ENCODE measurements at regions not wholly inside any gene's neighbourhood (a gene's known extent, or its start where the extent isn't known, plus 50 kb on each side); places are given as distances from the start of the nearest gene placed in this dataset.
"Not testable (repeated sequence)": the region's sequence is repeated elsewhere in the genome, so short reads cannot be mapped to it uniquely, and the experiment has no call there.

DNA sequence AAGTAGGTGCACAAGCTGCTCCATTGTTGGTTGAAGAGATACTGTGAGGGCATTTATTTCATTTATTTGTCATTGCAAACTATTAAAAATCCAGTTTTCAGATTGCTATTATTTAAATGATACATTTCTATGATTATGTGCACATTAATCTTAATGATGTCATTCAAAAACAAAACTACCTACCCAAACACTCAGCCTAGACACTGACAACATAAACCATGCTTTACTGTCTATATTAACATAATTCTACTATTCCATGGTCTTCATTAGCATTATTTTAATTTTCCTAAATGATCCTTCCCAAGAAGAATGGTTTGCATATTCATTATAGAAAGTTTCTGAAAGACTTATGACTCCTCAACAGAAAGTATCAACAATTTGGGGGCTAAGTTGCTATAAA is 813.0 kb upstream of the SLITRK5 start:
- no peak for DNase-seq

DNA sequence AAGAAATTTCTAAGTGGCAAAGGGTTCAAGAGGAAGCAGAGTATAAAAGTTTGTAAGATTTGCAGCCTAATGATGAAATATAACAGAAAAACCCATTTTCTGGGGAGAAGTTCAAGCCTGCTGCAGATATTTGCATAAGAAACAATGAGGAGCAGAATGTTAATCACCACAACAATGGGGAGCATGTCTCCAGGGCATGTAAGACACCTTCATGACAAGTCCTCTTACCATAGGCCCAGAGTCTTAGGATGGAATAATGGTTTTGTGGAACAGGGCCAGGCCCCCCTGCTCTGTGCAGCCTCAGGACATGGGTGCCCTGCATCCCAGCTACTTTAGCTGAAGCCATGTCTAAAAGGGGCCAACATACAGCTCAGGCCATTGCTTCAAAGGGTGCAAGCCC is 809.0 kb upstream of the SLITRK5 start:
- DNase-seq: no peak

DNA sequence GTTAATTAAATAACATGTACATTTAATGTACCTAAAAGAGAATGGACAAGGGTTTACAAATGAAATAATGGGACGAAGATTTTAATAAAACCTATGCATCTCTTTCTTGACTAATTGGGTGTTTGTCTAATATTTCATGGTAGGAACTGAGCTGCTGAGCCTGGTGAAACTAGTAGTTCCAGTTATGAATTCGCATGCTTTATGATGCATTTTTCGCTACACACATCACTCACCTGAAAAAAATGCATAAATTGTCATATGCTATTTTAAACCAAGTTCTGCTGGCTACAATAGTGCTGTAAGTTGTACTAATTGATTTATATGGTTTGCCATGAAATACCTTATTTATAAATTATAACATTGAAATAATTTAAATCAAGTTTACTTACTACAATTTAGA is 806.8 kb upstream of the SLITRK5 start:
- no peak for DNase-seq

DNA sequence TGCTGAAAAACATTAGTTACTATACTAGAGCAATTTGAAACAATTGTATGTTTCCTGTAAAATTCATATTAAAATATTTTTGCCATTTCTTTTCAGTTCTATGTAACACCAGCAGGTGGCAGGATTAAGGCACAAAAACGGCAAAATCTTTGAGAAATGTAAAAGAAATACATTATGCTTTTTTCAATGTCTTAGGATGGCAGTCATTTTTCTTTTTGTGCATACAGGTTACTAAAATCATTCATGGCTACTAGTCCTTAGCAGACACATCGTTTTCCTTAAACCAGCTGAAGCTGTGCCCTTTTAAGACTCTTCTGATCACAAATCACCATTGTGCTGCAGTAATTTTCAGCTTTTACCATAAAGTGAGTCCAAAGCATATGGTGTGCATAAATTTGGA is 800.7 kb upstream of the SLITRK5 start:
- DNase-seq: no peak

DNA sequence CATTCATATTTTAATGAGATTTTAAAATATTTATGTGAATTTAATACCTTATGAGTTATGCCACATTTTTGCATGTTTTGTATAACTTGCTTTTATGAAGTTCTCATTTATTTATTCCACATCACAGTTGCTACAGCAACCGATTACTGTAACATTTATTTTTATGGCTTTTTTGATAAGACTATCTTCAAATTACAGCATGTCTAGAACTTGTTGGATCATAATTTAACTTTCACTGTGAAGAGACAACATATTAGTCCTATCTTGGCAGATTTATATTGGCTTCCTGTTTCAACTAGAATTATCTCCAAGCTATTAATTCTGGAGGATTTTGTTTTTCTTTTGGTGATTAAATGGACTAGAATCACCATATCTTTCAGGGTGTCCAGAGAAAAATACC is 793.7 kb upstream of the SLITRK5 start:
- no peak for DNase-seq

DNA sequence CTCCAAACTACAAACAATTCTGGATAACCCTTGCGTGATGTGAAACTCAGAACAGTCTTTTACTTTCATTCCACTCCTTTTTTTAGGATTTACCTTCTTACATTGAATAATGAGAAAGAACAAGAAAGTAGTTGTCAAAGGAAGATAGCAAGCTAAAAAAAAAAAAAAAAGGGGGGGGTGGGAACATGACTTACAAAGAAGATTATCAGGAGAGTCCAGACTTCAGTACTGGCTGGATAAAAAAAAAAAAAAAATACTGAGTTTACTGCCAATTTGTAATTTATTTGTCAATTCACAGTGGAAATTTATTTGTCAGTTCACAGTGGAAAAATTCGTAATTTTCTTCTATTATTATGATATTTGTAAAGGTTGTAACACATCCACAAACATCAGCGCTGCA is 792.4 kb upstream of the SLITRK5 start:
- DNase-seq: no peak

DNA sequence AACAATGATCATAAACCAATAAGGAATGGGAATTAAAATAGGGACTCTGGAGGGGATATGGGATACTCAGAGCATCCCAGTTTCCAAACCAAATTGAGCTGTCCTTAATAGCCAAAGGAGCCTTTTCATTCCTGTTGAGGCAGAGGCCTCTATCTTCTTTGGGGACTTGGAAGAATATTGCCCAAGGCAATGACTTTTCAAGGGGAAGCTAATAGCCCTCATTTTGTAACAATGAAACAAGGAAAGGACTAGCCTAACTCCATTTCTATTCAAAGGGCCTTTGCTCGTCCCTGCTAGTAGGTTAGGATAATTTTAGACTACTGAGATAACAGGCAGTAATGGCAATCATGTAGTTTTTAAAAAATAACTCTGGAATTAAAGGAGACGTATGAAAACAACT is 789.8 kb upstream of the SLITRK5 start:
- no peak for DNase-seq

DNA sequence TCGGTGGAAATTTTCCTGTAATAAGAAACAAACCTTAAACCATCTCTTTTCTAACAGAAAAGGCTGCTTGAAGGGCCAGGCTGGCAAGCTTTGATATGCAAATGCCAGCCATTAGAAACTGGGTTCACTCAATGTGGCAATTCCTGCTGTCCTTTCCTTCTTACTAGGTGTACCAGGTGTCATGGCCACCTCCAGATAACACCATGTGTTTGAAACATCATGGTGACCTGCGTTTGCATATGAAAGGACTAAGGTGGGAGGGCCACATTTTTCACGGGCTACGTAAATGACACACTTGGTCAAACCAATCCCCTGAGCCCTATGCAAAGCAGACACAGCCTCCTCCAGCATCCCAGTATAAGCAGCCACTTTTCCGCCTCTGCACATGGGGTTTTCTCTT is 789.1 kb upstream of the SLITRK5 start:
- DNase-seq: no peak

DNA sequence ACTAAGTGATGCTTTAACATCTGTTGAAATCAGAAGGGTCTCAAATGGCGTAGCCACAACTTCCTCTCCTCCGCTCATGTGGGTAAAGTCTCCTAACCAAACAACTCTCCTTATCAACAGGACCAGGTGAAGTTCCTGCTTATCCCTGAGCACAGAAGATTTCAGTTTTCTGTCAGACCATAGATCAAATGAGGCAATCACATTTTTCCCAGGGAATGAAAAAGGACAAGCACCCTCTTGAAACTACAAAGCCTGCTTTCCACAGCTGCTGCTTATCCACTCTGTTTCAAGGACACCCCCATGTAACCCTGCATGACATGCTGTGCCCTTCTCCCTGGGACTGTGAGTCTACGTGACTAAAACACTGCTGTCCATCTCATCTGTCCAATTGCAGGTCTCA is 788.3 kb upstream of the SLITRK5 start:
- DNase-seq: no peak

DNA sequence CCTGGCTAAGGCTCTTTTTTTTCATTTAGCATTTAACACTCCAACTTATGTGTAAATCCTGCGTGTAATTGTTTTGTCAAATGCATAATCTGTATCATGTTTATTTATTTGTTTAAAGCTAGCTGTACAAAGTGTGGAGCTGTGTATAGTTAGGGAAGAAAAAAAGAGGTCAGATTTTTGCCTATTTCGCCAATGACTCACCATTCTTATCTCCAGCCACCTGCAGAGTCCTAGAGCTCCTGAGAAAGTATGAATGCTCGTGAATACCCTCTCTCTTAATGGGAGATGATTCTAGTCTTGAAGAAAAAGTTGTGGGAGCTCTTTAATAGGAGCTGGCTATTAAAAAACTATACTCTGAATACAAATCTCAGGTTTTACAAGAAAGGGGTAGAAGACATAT is 778.8 kb upstream of the SLITRK5 start:
- no peak for DNase-seq

DNA sequence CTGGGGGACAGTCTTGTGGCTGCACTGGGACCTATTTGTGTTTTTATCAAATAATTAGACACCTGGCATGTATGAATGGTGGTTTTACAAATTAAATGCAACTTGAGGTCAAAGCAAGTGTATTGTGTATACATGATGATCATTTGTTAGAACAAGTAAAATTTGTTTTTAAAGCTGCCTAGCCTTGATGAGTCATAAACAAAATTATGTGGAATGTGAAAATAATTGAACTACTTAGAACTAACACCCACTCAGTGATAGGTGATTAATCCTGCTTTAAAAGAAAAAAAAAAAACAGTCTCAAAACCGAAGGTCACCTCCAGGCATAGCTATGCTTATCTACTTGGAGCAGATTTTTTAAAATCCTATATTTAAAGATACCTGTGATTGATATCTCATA is 770.3 kb upstream of the SLITRK5 start:
- DNase-seq: no peak

DNA sequence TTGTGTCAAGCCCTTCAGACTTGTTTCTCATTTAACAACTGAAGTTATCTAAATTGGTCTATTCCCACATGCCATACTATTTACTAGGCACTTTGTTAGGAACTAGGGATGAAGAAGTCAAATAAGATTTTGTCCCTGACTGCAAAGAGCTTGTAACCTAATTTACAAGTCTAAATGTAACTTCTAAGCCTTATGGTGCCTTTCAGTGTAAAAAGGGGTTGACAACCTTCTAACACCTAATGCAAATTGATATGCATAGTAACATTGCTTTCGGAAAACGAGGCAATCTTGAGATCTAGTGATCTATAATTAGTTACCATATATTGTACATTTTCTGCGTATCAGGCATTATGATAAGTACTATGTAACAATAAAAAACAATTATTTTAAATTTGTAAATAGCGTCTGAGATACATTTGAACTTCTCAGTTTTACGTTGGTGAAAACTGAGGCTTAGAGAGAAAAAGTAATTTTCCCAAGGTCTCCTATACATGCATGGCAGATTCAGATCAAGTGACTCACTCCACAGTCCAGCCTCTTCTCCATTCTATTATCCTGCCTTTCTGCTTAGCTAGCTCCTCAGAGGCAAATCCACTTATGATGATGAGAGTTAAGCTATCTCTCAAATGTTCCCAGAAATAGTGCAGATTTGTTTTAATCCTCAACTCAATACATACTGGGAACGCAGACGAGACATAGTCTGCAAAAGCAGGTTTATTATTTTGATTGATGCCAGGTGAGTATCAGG is 764.9 kb upstream of the SLITRK5 start:
- no peak for DNase-seq

DNA sequence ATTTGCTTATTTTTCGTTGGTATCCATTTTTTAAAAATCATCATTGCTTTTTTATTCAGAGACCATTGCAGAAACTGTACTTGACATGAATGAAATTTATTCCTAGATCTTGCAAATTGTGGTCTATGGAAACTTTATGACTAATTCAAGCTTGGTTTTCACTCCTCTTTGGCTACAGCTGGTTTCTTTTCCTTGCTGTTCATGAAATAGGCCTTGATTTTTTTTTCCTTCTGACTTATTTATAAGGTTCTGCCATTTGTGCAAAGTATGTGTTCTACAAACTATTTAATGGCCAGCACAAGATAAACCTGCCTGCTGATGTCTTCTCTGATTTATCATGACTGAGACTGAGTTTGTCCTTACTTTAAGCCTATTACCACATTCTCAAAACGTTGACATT is 764.0 kb upstream of the SLITRK5 start:
- DNase-seq: no peak

DNA sequence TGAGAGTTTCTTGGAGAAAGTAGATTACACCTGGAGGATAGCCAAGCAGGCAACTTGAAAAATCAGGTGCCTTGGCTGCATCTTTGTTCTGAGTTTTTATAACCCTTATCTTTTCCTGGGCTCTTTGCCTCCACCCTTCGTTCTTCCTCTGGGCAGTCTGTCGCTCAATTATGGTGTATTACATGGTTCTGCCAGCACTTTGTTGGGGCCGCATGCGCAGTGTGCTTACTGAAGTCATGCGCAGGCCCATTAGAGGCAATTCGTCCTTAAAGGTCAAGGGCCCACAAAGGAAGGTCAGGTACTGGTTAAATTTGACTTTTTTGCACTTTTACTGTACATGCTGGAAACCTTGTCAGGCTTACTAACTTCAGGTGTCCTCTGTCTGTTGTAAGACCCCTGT is 761.9 kb upstream of the SLITRK5 start:
- DNase-seq: no peak

DNA sequence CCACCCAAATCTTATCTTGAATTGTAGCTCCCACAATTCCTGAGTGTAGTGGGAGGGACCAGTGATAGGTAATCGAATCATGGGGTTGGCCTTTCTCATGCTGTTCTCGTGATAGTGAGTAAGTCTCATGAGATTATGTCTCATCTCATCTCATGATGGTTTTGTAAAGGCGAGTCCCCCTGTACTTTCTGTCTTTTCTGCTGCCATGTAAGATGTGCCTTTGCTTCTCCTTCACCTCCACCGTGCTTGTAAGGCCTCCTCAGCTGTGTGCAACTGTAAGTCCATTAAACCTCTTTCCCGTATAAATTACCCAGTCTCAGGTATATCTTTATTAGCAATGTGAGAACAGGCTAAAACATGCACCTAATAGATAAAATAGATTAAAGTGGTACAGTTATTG is 756.4 kb upstream of the SLITRK5 start:
- no peak for DNase-seq

DNA sequence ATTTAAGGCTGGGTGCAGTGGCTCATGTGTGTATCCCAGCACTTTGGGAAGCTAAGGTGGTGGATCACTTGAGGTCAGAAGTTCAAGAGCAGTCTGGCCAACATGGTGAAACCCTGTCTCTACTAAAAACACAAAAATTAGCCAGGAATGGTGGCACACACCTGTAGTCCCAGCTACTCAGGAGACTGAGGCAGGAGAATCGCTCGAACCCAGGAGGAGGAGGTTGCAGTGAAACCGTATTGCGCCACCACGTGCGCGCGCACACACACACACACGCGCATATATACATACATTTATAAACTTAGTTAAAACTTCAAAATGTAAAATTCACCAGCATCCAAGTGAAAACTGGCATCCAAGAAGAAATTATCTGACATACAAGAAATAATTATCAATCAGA is 753.7 kb upstream of the SLITRK5 start:
- DNase-seq: not testable (repeated sequence)

DNA sequence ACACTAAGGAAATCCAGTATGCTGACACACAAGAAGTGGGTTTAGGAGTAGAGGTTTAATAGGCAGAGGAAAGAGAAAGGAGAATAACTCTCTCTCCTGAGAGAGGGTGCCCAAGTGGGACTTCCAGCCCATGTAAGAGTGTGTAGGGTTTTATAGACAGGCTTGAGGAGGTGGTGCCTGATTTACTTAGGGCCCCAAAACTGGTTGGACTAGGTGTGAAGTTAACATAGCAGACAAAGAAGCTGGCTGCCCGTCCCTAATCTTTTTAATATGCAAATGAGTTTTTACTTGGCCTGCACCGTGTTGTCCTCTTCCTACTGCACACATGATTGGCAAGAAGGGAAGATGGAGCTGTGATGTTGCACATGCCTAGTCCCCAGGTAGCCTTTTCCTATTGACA is 752.5 kb upstream of the SLITRK5 start:
- DNase-seq: no peak

DNA sequence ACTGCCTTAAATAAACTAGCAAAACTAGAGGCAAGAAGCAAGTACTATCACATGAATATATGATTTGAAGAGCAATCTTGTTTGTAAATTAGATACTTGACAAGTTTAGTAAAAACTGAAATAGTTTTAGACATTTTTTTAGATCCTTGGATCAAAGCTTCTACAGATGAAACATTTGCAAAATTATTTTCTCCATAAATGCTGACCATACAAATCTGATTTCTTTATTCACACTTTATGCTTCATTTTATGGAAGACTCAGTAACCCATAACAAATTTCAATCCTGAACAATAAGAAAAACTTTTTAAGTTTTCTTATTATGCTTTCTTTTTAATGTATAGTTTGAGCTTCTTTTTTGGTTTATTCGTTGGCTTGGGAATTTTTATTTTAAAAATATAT is 750.2 kb upstream of the SLITRK5 start:
- DNase-seq: no peak

DNA sequence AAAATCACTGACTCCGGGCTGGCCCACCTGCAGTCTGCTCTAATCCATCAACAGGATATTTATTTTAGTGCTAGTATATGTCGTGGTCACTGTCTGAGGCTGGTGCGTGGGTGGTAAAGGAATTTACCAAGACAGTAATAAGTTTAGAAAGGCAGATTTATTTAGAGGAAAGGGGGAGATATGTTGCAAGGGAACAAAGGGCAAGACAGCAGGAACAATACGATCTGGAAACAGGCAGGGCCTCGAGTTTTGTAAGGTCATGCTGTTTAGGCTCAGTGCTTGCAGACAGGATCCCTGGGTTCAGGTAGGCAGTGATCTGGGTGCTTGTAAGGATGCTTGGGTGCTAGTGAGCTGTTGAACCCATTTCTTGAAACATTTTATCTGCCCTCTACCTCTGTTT is 748.2 kb upstream of the SLITRK5 start:
- no peak for DNase-seq

DNA sequence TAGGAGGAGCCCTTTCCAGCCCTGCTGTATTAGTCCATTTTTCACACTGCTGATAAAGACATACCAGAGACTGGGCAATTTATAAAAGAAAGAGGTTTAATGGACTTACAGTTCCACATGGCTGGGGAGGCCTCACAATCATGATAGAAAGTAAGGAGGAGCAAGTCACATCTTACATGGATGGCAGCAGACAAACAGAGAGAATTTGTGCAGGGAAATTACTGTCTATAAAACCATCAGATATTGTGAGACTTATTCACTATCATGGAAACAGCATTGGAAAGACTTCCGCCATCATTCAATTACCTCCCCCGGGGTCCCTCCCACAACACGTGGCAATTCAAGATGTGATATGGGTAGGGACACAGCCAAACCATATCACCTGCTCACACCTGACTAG is 744.3 kb upstream of the SLITRK5 start:
- not testable (repeated sequence) for DNase-seq

DNA sequence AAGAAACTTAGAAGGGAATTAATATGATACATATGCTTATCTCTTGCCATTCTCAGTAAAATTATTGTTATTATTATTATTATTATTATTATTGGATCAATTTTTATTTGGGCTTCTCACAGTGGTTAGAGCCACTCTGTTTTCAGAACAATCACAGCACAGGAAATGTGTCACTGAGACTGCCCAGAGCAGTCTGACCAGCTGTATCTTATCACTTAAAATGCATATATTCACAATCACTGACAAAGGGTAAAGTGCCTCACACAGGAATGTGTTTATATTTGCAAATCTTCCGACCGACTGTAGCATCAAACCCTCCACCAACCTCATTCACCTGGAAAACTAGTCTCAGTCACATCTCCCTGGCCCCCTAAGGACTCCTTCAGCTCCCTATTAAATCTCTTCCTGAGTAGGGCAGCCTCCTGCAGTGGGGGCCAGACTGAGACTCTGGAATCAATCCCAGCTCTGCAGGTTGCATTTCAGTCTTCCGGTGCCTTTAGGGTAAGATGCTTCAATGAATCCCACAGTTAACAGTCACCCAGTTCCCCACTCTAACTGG is 738.3 kb upstream of the SLITRK5 start:
- DNase-seq: no peak

DNA sequence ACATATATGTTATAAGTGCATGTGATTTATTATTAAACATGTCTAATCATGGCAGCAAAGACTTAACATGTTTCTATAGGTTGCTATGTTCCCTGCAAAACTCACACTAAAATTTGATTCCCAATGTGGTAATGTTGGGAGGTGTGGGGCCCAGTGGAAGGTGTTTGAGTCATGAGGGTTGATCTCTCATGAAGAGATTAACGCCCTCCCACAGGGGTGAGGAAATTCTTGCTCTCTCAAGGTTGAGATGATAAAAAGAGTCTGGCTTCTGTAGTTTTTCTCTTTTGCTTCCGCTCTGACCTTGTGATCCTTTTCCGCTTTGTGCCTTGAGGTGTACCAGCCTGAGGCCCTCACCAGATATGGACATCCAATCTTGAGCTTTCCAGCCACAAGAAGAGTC is 737.5 kb upstream of the SLITRK5 start:
- no peak for DNase-seq

DNA sequence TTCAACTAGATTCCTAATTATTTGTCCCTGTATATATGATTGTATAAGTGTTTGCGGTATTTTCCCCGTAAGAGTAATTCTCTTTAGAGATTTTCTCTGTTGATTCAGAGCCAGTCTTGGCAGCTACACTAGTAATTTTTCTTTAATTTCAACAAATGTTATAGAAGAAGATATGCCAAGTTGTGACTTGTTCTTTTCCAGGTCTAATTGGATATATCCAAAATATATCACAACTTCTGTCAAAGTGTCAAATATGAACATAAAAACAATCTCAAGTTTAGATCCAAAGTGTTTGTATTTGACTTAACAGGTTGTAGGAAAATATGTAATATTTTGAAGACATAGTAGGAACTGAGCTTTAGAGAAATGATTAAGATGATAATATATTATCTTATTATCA is 733.9 kb upstream of the SLITRK5 start:
- DNase-seq: no peak

DNA sequence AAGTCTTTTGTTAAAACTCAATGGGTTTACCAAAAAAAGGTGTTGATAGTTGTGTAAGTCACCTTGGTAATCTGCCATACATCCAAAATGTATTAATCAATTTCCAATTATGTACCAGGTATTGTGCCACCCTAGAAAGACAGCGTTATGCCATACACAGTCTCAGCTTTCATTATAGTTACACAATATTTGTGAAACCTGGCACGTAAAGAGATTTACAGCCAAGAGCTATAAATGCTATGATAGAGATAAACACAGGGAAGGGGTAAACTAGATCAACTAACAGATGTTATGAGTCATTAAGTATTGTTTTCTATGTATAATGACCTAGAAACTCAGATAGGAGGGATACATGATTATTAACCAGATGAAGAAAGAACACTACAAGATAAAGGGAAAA is 725.6 kb upstream of the SLITRK5 start:
- DNase-seq: no peak

DNA sequence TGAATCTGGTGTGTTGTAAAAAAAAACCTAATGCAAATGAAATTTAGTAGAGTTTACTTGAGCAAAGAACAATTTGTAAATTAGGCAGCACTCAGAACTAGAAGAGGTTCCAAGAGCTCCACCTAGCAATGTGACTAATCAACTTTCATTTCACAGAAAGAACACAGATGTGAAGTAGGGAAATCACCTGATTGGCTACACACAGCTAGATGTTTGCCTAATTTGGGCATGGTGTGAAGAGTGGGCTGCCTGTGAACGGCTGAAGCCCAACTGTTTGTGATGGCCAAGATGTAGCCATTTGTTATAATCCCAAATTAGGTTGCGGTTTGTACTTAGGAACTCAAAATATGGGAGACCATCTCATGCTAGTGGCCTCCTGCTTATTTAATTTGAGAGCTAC is 724.4 kb upstream of the SLITRK5 start:
- DNase-seq: no peak

Measured in C1 segment of cervical spinal cord (tissue), 14 donors.